GM12891 (cell line): ENCODE measurements at regions not wholly inside any gene's neighbourhood (a gene's known extent, or its start where the extent isn't known, plus 50 kb on each side); places are given as distances from the start of the nearest gene placed in this dataset.

ENCODE experiments used
- POLR2A ChIP-seq: IDR thresholded peaks from 2 replicates; pipeline ENCODE4 v1.6.1; 2011; ENCODE audit warnings: low read depth, low read length, control low read depth
- POLR2AphosphoS5 ChIP-seq: IDR thresholded peaks from 2 replicates; pipeline ENCODE4 v1.6.1; 2011; ENCODE audit warnings: low read depth, low read length, control low read depth
- TAF1 ChIP-seq: IDR thresholded peaks from 2 replicates; pipeline ENCODE4 v1.6.1; 2011; ENCODE audit warnings: low read depth, low read length, control low read depth

GRCh38 chr4:144861471-144861870, 215.5 kb downstream of the HHIP start:
- TF ChIP-seq POLR2AphosphoS5: no peak
- no peak for TF ChIP-seq TAF1
- TF ChIP-seq POLR2A: no peak
